K562 (cell line): ENCODE measurements at regions not wholly inside any gene's neighbourhood (a gene's known extent, or its start where the extent isn't known, plus 50 kb on each side); places are given as distances from the start of the nearest gene placed in this dataset.

Experiments used
- ATAC-seq: fragments of 200-7000 bp; cut with Tn5 transposase; 3 replicates; pipeline ENCODE4 v1.9.1; 2020; ENCODE audit warnings: moderate library complexity
- BruUV-seq: library from RNA; stranded (reverse); fragments of 400-500 nt; replicated peaks from 2 replicates; lab custom pipeline; 2021; lab: Mats Ljungman, UMichigan
- CTCF ChIA-PET: fragments of 300-600 bp; formaldehyde crosslinking; extraction: SDS; loops from one replicate; lab custom pipeline; 2021; ENCODE audit warnings: low intra/inter-chr PET ratio; lab: Yijun Ruan, JAX
- POLR2A ChIA-PET: fragments of 300-600, 350-650 bp; sonication (Branson Sonifier 250); formaldehyde crosslinking; extraction: SDS; loops from one replicate; lab custom pipeline; 2021; ENCODE audit warnings: antibody characterized with exemption, inconsistent platforms; lab: Yijun Ruan, JAX
- DNase-seq, 4 experiments: peaks; one replicate each; pipeline versions ENCODE4 v3.0.0 to v3.0.0-alpha.2; 2011 to 2018; ENCODE audit warnings: low spot score in 3 of 4, mixed read lengths in 3 of 4; ENCODE audit errors: extremely low read depth in 1 of 4
- FAIRE-seq: peaks from 2 replicates; lab custom pipeline; 2011; peaks lifted over from hg19 to GRCh38; lab: Jason Lieb, UNC
- H2AFZ ChIP-seq: 2 replicates; pipeline ENCODE4 v1.6.0; 2011; ENCODE audit warnings: low read depth, low read length, control low read depth, inconsistent platforms
- H3K27ac ChIP-seq: fragments of 200-600 bp; 3 replicates; pipeline ENCODE4 v1.8.0; 2011; ENCODE audit warnings: low read depth, mild to moderate bottlenecking, control low read depth, inconsistent platforms, low read length, moderate library complexity, mixed read lengths; ENCODE audit errors: extremely low read depth
- H3K27me3 ChIP-seq, 2 experiments: fragments of 300-600 bp in 1 of 2; 2 replicates in 1 of 2; 3 replicates in 1 of 2; pipeline versions ENCODE4 v1.6.0 to v1.8.0; 2011; ENCODE audit warnings: inconsistent platforms in 2 of 2, low read length in 2 of 2, mild to moderate bottlenecking in 1 of 2, mixed read lengths in 1 of 2, moderate library complexity in 1 of 2; ENCODE audit not compliant: control insufficient read depth in 2 of 2, insufficient read depth in 2 of 2
- H3K36me3 ChIP-seq: fragments of 300-600 bp; 3 replicates; pipeline ENCODE4 v1.8.0; 2011; ENCODE audit warnings: mild to moderate bottlenecking, low read length, inconsistent platforms; ENCODE audit not compliant: control insufficient read depth, insufficient read depth
- H3K4me1 ChIP-seq, 2 experiments: fragments of 200-600 bp in 1 of 2; replicated peaks in 1 of 2; 2 replicates in 1 of 2; 3 replicates in 1 of 2; pipeline versions ENCODE4 v1.5.1 to v1.8.0; 2011; ENCODE audit warnings: inconsistent platforms in 2 of 2, low read length in 2 of 2, mild to moderate bottlenecking in 1 of 2, mixed read lengths in 1 of 2, moderate library complexity in 1 of 2; ENCODE audit not compliant: control insufficient read depth in 2 of 2, insufficient read depth in 2 of 2
- H3K4me2 ChIP-seq: 2 replicates; pipeline ENCODE4 v1.6.1; 2011; ENCODE audit warnings: low read length, control low read depth, inconsistent platforms, mixed read lengths; ENCODE audit not compliant: insufficient read depth
- H3K4me3 ChIP-seq: fragments of 200-600 bp; sonication (generic), shearing (Covaris generic); 2 replicates; pipeline ENCODE4 v1.5.1; 2016; ENCODE audit warnings: control low read depth, inconsistent platforms
- H3K79me2 ChIP-seq: fragments of 200-600 bp; 3 replicates; pipeline ENCODE4 v1.8.0; 2011; ENCODE audit warnings: low read length, inconsistent platforms; ENCODE audit not compliant: control insufficient read depth, insufficient read depth
- H3K9ac ChIP-seq, 2 experiments: 2 replicates each; pipeline versions ENCODE4 v1.6.0 to v1.6.1; 2011; ENCODE audit warnings: low read depth in 2 of 2, low read length in 2 of 2, control low read depth in 1 of 2, inconsistent platforms in 1 of 2, mild to moderate bottlenecking in 1 of 2, mixed read lengths in 1 of 2; ENCODE audit not compliant: insufficient read depth in 1 of 2
- H3K9me1 ChIP-seq: one replicate; pipeline ENCODE4 v1.6.0; 2011; ENCODE audit warnings: inconsistent platforms, mild to moderate bottlenecking, low read length, moderate library complexity; ENCODE audit not compliant: control insufficient read depth, insufficient read depth
- H3K9me3 ChIP-seq: replicated peaks from 2 replicates; pipeline ENCODE4 v1.5.1; 2011; ENCODE audit warnings: low read depth, low read length, inconsistent platforms; ENCODE audit not compliant: control insufficient read depth, insufficient read depth
- H4K20me1 ChIP-seq: replicated peaks from 2 replicates; pipeline ENCODE4 v1.6.1; 2011; ENCODE audit warnings: low read length, inconsistent platforms, mixed read lengths; ENCODE audit not compliant: control insufficient read depth, insufficient read depth
- BMI1 ChIP-seq: fragments of 150-350 bp; IDR thresholded peaks from 2 replicates; pipeline ENCODE4 v1.6.1; 2014; ENCODE audit warnings: low read length
- EP400 ChIP-seq: fragments of 450-650 bp; IDR thresholded peaks from 2 replicates; pipeline ENCODE4 v1.6.1; 2017; ENCODE audit warnings: antibody characterized with exemption, mild to moderate bottlenecking, moderate library complexity
- NCOA1 ChIP-seq: fragments of 450-650 bp; IDR thresholded peaks from 2 replicates; pipeline ENCODE4 v1.6.1; 2016; ENCODE audit warnings: low read depth
- PKNOX1 ChIP-seq: fragments of 450-650 bp; IDR thresholded peaks from 2 replicates; pipeline ENCODE4 v1.6.1; 2016
- POLR2B ChIP-seq: fragments of 450-650 bp; IDR thresholded peaks from 2 replicates; pipeline ENCODE4 v1.6.1; 2018; ENCODE audit warnings: low read depth; ENCODE audit not compliant: partially characterized antibody
- SREBF2 ChIP-seq: sonication (generic); formaldehyde crosslinking; IDR thresholded peaks from 2 replicates; pipeline ENCODE4 v1.4.0; 2020; ENCODE audit warnings: mild to moderate bottlenecking, missing genetic modification reagents
- ZNF253 ChIP-seq: fragments of 250-450 bp; sonication (Bioruptor Pico); conservative IDR thresholded peaks from 2 replicates; pipeline ENCODE4 v1.6.1; 2021; ENCODE audit warnings: mild to moderate bottlenecking
- ZNF518B ChIP-seq: fragments of 250-450 bp; sonication (Bioruptor Pico); IDR thresholded peaks from 2 replicates; pipeline ENCODE4 v1.5.0; 2021; ENCODE audit warnings: mild to moderate bottlenecking, moderate library complexity
- WGBS: fragments of 100-300 bp; shearing (Covaris generic); methylation state at CpG from one replicate; pipeline ENCODE4 v1.1.6; 2016; ENCODE audit warnings: low coverage, mixed read lengths; ENCODE audit not compliant: insufficient coverage; ENCODE audit errors: missing lambda C conversion rate; 5-methylcytosine and 5-hydroxymethylcytosine counted together
- in situ Hi-C: fragments of 300-500 bp; cut with MboI; formaldehyde crosslinking; loops from 4 replicates; pipeline ENCODE4 v1.15.0; 2018; ENCODE audit warnings: inconsistent platforms, mixed read lengths
- intact Hi-C: fragments of 100-400 bp; cut with micrococcal nuclease; formaldehyde crosslinking; loops from 2 replicates; pipeline ENCODE4 v1.14.2; 2022

GRCh38 chr13:44015118-44015517 is 135.4 kb downstream of the LACC1 start:
- no peak for FAIRE-seq
- intact Hi-C loops = no loop called here
- H4K20me1 ChIP-seq = no peaks in the 10 kb centered on the region
- ATAC-seq = no peak
- no peaks in the 10 kb centered on the region for H3K79me2 ChIP-seq
- DNase-seq = no peak
- BruUV-seq = no TSS peak
- POLR2A ChIA-PET = no interaction called here
- H3K9ac ChIP-seq = no peak overlapping the region
- 0% methylated on average over 5 of the region's 5 CpGs for WGBS
- H2AFZ ChIP-seq = no peak overlapping the region
- H3K9me3 ChIP-seq = no peaks in the 10 kb centered on the region
- H3K9me1 ChIP-seq = no peaks in the 10 kb centered on the region
- H3K36me3 ChIP-seq = no peaks in the 10 kb centered on the region
- H3K4me1 ChIP-seq = no peaks in the 10 kb centered on the region
- no peaks in the 10 kb centered on the region for H3K27me3 ChIP-seq
- H3K4me2 ChIP-seq = no peak overlapping the region
- CTCF ChIA-PET = no interaction called here
- in situ Hi-C loops = no loop called here
- H3K4me3 ChIP-seq = no peak overlapping the region
- TF ChIP-seq EP400 = no peak
- TF ChIP-seq PKNOX1 = no peak
- no peak for TF ChIP-seq NCOA1
- no peak for TF ChIP-seq POLR2B
- no peak overlapping the region for H3K27ac ChIP-seq

GRCh38 chr13:44015811-44016210 is 136.1 kb downstream of the LACC1 start:
- H4K20me1 ChIP-seq = no peaks in the 10 kb centered on the region
- ChIA-PET CTCF (no interaction called here), POLR2A (no interaction called here)
- no peak overlapping the region for H2AFZ ChIP-seq
- WGBS = 0% methylated on average over 6 of the region's 6 CpGs
- H3K4me3 ChIP-seq = no peak overlapping the region
- no peaks in the 10 kb centered on the region for H3K9me3 ChIP-seq
- ATAC-seq (no peak), DNase-seq (no peak), FAIRE-seq (no peak)
- in situ Hi-C loops (no loop called here), intact Hi-C loops (no loop called here)
- no peaks in the 10 kb centered on the region for H3K27me3 ChIP-seq
- no peak overlapping the region for H3K27ac ChIP-seq
- H3K9me1 ChIP-seq = no peaks in the 10 kb centered on the region
- H3K79me2 ChIP-seq = no peaks in the 10 kb centered on the region
- H3K9ac ChIP-seq = no peak overlapping the region
- H3K4me2 ChIP-seq = no peak overlapping the region
- no TSS peak for BruUV-seq
- H3K36me3 ChIP-seq = no peaks in the 10 kb centered on the region
- no peaks in the 10 kb centered on the region for H3K4me1 ChIP-seq
- no peak for TF ChIP-seq ZNF253 (CRISPR knock-in tag)
- no peak for TF ChIP-seq SREBF2
- no peak for TF ChIP-seq ZNF518B (CRISPR knock-in tag)
- no peak for TF ChIP-seq BMI1
